Kidney (tissue), 13 donors: ENCODE measurements at regions not wholly inside any gene's neighbourhood (a gene's known extent, or its start where the extent isn't known, plus 50 kb on each side); places are given as distances from the start of the nearest gene placed in this dataset.

Experiments used
- DNase-seq, 5 donors: peaks; one replicate each; pipeline ENCODE4 v3.0.0-alpha.2; 2013 to 2020
- FAIRE-seq: peaks from 2 replicates; lab custom pipeline; 2012; peaks lifted over from hg19 to GRCh38; lab: Jason Lieb, UNC
- H3K27ac ChIP-seq, 2 donors: one replicate each; pipeline ENCODE4 v1.7.0; 2013; ENCODE audit warnings: low read depth in 2 of 2, low read length in 2 of 2, inconsistent platforms in 1 of 2
- H3K27me3 ChIP-seq: one replicate; pipeline ENCODE4 v1.7.1; 2013; ENCODE audit warnings: low read length, inconsistent platforms; ENCODE audit not compliant: control insufficient read depth, insufficient read depth
- H3K36me3 ChIP-seq, 3 donors: one replicate each; pipeline versions ENCODE4 v1.7.0 to v1.7.1; 2013; ENCODE audit warnings: low read length in 3 of 3, control low read depth in 1 of 3, inconsistent platforms in 1 of 3; ENCODE audit not compliant: insufficient read depth in 3 of 3, control insufficient read depth in 2 of 3
- H3K4me1 ChIP-seq, 3 donors: one replicate each; pipeline versions ENCODE4 v1.7.0 to v1.7.1; 2013; ENCODE audit warnings: low read length in 3 of 3, inconsistent platforms in 1 of 3, low read depth in 1 of 3; ENCODE audit not compliant: control insufficient read depth in 2 of 3, insufficient read depth in 2 of 3
- H3K4me3 ChIP-seq, 3 donors: one replicate each; pipeline versions ENCODE4 v1.7.0 to v1.8.1; 2013; ENCODE audit warnings: low read length in 3 of 3, control low read depth in 1 of 3, inconsistent platforms in 1 of 3
- H3K9ac ChIP-seq, 3 donors: one replicate each; pipeline versions ENCODE4 v1.7.0 to v1.7.1; 2013; ENCODE audit warnings: low read length in 3 of 3, control low read depth in 1 of 3, inconsistent platforms in 1 of 3
- H3K9me3 ChIP-seq, 3 donors: one replicate each; pipeline versions ENCODE4 v1.7.0 to v1.7.1; 2013; ENCODE audit warnings: low read length in 3 of 3, control low read depth in 1 of 3, inconsistent platforms in 1 of 3; ENCODE audit not compliant: control insufficient read depth in 2 of 3, insufficient read depth in 1 of 3
- CTCF ChIP-seq: IDR thresholded peaks from 3 replicates; pipeline ENCODE4 v1.5.1; 2012; ENCODE audit warnings: mild to moderate bottlenecking, moderate library complexity, borderline replicate concordance; ENCODE audit not compliant: insufficient read depth; ENCODE audit errors: extremely low read depth
- intact Hi-C: fragments of 100-400 bp; cut with DNase I; formaldehyde crosslinking; loops from one replicate; pipeline ENCODE4 v1.11.1; 2022
- donor health status: control.
- donor health status: control.
- donor health status: control.
- donor health status: control.
- donor health status: control.
- donor health status: DM: yes; HTN: yes; CAD: no.
- donor health status: Normal renal cell carcinoma (clear cell type).

- H3K4me3 ChIP-seq = no peak overlapping the region
- no peaks in the 10 kb centered on the region for H3K27me3 ChIP-seq
- no peaks in the 10 kb centered on the region for H3K36me3 ChIP-seq
- no peak overlapping the region for H3K9ac ChIP-seq
- no peaks in the 10 kb centered on the region for H3K4me1 ChIP-seq
- DNase-seq (no peak), FAIRE-seq (no peak)
- intact Hi-C loops = no loop called here
- no peaks in the 10 kb centered on the region for H3K9me3 ChIP-seq
- no peak overlapping the region for H3K27ac ChIP-seq
- TF ChIP-seq CTCF = no peak
These were observed 275.4 kb downstream of the ABHD5 start for GRCh38 chr3:43966126-43966525.

- Histone ChIP-seq H3K9ac (no peak overlapping the region), H3K36me3 (no peaks in the 10 kb centered on the region), H3K4me1 (no peaks in the 10 kb centered on the region), H3K9me3 (no peaks in the 10 kb centered on the region), H3K27ac (no peak overlapping the region), H3K27me3 (no peaks in the 10 kb centered on the region), H3K4me3 (no peak overlapping the region)
- intact Hi-C loops = no loop called here
- no peak for FAIRE-seq
- TF ChIP-seq CTCF = no peak
- DNase-seq = no peak
These were observed 275.2 kb upstream of the TOPAZ1 start for GRCh38 chr3:43966530-43966929.

- no peak for TF ChIP-seq CTCF
- no peaks in the 10 kb centered on the region for H3K36me3 ChIP-seq
- no peaks in the 10 kb centered on the region for H3K9me3 ChIP-seq
- DNase-seq = no peak
- intact Hi-C loops = no loop called here
- no peak overlapping the region for H3K9ac ChIP-seq
- no peaks in the 10 kb centered on the region for H3K4me1 ChIP-seq
- no peak for FAIRE-seq
- no peaks in the 10 kb centered on the region for H3K27me3 ChIP-seq
- H3K27ac ChIP-seq = no peak overlapping the region
- H3K4me3 ChIP-seq = no peak overlapping the region
These were observed 273.2 kb upstream of the TOPAZ1 start for GRCh38 chr3:43968465-43968864.

- Histone ChIP-seq H3K27ac (no peak overlapping the region), H3K27me3 (no peaks in the 10 kb centered on the region), H3K4me1 (no peaks in the 10 kb centered on the region), H3K36me3 (no peaks in the 10 kb centered on the region), H3K9me3 (no peaks in the 10 kb centered on the region), H3K9ac (no peak overlapping the region), H3K4me3 (no peak overlapping the region)
- FAIRE-seq (no peak), DNase-seq (no peak)
- no peak for TF ChIP-seq CTCF
- intact Hi-C loops = no loop called here
These were observed 271.7 kb upstream of the TOPAZ1 start for GRCh38 chr3:43969944-43970343.
